B cell (primary cell): ENCODE measurements at regions not wholly inside any gene's neighbourhood (a gene's known extent, or its start where the extent isn't known, plus 50 kb on each side); places are given as distances from the start of the nearest gene placed in this dataset.

Experiments
- CTCF ChIP-seq: fragments of 200-600 bp; IDR thresholded peaks from one replicate; pipeline ENCODE4 v1.8.0; 2022; ENCODE audit warnings: antibody characterized with exemption, mild to moderate bottlenecking
- EZH2 ChIP-seq: IDR thresholded peaks from 2 replicates; pipeline ENCODE4 v1.6.1; 2012; ENCODE audit warnings: borderline replicate concordance, low read depth, mild to moderate bottlenecking, moderate library complexity, low read length; ENCODE audit not compliant: insufficient read depth, poor library complexity, severe bottlenecking

- no peak for TF ChIP-seq CTCF
- TF ChIP-seq EZH2 = no peak
Measured at GRCh38 chr22:23392420-23393121, 187.5 kb downstream of the IGLL1 start.
